ENCODE measurements at regions not wholly inside any gene's neighbourhood (a gene's known extent, or its start where the extent isn't known, plus 50 kb on each side); places are given as distances from the start of the nearest gene placed in this dataset.

GRCh38 chr3:69446402-69447072 lies 60.6 kb upstream of the FRMD4B start (continued):
- TF ChIP-seq ZBTB49 (CRISPR knock-in tag; IDR thresholded peaks at IDR 0.05; ENCODE audit: borderline replicate concordance): no peak
- no peak for TF ChIP-seq NUFIP1 (IDR thresholded peaks at IDR 0.05; ENCODE audit: partially characterized antibody)
- no peak for TF ChIP-seq ESRRA (IDR thresholded peaks at IDR 0.05; ENCODE audit: borderline replicate concordance, low read depth)

- no TSS peak for BruUV-seq (replicated peaks)
- Histone ChIP-seq H2AFZ (ENCODE audit: low read depth, low read length) (no peak overlapping the region), H3K4me2 (ENCODE audit: insufficient read depth, low read length) (no peak overlapping the region), H3K27me3 (ENCODE audit: control insufficient read depth in 2 of 2, insufficient read depth in 2 of 2, low read length in 2 of 2) (no peaks in the 10 kb centered on the region), H3K9ac (ENCODE audit: insufficient read depth in 1 of 2, low read depth in 2 of 2, low read length in 2 of 2) (no peak overlapping the region), H3K9me1 (ENCODE audit: control insufficient read depth, insufficient read depth, low read length) (no peaks in the 10 kb centered on the region), H3K4me1 (replicated peaks in 1 of 2; ENCODE audit: control insufficient read depth in 2 of 2, insufficient read depth in 2 of 2, low read length in 2 of 2) (no peaks in the 10 kb centered on the region), H3K9me3 (replicated peaks; ENCODE audit: control insufficient read depth, insufficient read depth, low read depth, low read length) (no peaks in the 10 kb centered on the region), H4K20me1 (replicated peaks; ENCODE audit: control insufficient read depth, insufficient read depth, low read length) (no peaks in the 10 kb centered on the region), H3K27ac (ENCODE audit: extremely low read depth, low read depth, low read length) (no peak overlapping the region), H3K4me3 (no peak overlapping the region), H3K36me3 (ENCODE audit: control insufficient read depth, insufficient read depth, low read length) (no peaks in the 10 kb centered on the region), H3K79me2 (ENCODE audit: control insufficient read depth, insufficient read depth, low read length) (no peaks in the 10 kb centered on the region)
- CTCF ChIA-PET (ENCODE audit: low intra/inter-chr PET ratio): interaction anchor here (0.6 kb wide), 1 partner anchor 225 kb away, joined by 3 read pairs; no protein-coding TSS in a partner anchor
- in situ Hi-C loops (cut with MboI): no loop called here
- POLR2A ChIA-PET: interaction anchor here (1.1 kb wide), 1 partner anchor 339 kb away, joined by 3 read pairs; no protein-coding TSS in a partner anchor
- WGBS (ENCODE audit: insufficient coverage, low coverage, missing lambda C conversion rate): 0% methylated on average over 3 of the region's 3 CpGs
- no peak for TF ChIP-seq SRSF9 (IDR thresholded peaks at IDR 0.05; ENCODE audit: borderline replicate concordance, low read depth, low read length)
- TF ChIP-seq NFE2 (IDR thresholded peaks at IDR 0.05; ENCODE audit: low read depth): peak; percentile 30
- intact Hi-C loops (cut with micrococcal nuclease): no loop called here
- DNase-seq (ENCODE audit: extremely low read depth in 1 of 4, low spot score in 3 of 4) (no peak), ATAC-seq (no peak), FAIRE-seq (no peak)
These were observed 59.6 kb upstream of the FRMD4B start for GRCh38 chr3:69445498-69445897.
